ENCODE measurements at regions not wholly inside any gene's neighbourhood (a gene's known extent, or its start where the extent isn't known, plus 50 kb on each side); places are given as distances from the start of the nearest gene placed in this dataset.
"Not testable (repeated sequence)": the region's sequence is repeated elsewhere in the genome, so short reads cannot be mapped to it uniquely, and the experiment has no call there.

DNA sequence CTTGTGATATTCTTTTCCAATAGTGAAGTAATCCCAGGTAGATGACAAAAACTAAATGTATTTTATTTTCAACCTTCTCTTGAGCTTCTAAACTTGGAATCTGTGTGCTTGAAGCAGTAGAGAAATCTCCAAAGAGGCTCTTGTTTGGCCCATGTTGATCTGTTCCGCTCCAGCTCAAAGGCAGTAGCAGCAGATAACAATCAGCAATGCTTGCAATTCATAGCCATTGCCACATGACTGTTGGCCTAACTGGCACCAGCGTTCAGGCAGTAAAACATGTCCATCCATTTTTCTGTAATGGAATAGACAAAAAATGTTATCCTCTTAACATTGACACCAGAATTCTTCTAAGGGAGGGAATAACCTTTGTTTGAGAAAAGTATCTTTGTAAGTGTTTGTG, 270.7 kb upstream of the MSX2 start:
- DNase-seq = no peak

- no peak for DNase-seq
These were observed 269.9 kb upstream of the MSX2 start for GRCh38 chr5:174454464-174454863.

- no peak for DNase-seq
These were observed 269.5 kb upstream of the MSX2 start for GRCh38 chr5:174454890-174455289.

GRCh38 chr5:174455301-174455700, 269.1 kb upstream of the MSX2 start:
- DNase-seq = no peak

- no peak for DNase-seq
These were observed 267.2 kb upstream of the MSX2 start for GRCh38 chr5:174457141-174457678.

DNA sequence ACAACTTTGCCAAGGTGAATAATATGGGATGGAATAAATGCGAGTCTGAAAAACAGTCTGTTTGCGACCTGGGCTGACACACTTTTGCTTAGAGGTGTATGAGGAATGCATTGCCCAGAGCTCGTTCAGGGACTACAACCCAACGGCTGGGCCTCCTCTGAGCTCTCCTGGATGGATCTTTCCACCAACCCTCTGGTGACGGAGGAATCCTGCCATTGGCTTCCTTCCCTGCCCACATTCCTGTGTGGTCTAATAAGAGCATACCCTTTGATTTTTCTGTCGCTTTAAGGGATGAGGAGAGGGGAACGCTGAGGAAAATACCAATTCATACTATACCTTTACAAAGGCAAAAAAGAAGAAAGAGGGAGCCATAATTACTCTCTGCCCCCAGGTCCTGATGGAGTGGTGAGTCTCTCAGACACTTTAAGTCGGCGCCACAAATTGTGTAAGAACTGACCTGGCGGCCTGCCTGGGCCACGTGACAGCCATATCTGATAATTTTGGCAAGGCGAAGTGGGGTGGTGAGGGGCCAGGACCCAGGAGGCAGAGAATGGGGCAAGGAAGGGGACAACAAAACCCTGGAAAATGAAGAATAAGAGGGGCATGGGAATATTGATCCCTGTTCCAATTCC, 265.2 kb upstream of the MSX2 start:
- DNase-seq = no peak

DNA sequence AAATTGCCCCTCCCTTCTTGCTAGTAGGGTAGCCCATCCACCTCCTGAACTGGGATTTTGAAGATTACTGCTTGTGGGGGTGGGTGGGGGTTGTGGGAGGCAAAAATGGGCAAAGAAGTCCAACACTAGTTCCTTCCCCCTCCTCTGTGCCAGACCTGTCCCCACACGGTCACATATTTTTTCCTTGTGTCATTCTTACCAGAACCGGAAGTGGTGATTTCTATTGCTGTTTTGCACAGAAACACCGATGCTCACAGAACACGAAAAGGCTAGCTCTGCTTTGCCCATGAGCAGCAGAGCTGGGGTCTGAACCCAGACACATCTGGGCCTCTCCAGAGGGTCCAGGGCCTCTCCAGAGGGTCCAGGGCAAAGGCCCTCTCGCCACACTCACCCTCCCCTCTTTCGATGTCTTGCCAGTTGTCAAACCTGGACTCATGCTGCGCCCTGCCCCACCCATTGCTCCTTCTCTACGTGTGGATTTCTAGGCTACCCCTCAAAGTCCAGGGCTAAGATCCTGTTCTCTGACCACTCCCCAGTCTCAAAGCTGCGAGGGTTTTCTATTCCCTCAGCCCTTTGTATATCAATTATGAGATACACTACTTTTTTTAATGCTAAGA, 264.4 kb upstream of the MSX2 start:
- no peak for DNase-seq

DNA sequence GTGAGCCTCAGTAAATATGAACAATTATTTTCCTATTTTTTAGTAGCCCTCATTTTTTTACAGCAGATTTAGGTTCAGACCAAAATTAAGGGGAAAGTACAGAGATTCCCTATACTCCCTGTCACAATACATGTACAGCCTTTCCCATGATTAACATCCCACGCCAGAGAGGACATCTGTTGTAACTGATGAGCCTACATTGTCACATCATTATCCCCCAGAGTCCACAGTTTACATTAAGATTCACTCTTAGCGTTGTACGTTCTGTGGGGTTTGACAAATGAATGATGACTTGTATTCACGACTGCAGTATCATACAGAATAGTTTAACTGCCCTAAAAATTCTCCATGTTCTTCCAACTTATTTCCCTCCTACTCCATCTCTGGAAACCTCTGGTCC, 262.3 kb upstream of the MSX2 start:
- DNase-seq = no peak

DNA sequence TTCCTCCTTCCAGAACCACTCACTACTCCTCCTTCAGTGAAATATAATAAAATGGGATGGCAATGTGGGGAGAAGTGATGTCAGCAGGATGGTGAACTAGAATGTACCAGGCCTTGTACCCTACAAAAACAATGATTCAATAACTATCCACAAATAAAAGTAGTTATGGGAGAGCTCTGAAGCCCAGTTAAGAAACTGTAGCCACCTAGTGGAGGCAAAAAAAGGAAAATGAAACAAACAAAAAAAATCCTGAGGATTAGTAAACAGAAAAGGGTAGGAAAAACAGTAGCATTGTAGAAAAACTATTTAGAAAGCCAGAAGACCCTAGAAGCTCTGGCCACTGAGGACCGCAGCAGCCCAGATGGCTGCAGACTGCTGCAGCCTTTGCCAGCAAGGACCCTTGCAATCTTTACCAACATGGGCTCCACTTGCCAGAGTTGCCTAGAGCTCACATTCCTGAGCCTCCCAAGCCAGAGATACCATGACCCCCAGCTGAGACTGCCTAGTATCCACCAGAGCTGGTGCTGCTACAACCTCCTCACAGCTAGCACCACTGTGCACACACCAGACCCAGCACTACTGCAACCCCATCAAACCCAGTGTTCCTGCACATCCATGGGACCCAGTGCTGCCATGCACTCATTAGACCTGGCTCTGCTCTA, 259.7 kb upstream of the MSX2 start:
- DNase-seq = no peak

GRCh38 chr5:174471528-174471927, 252.9 kb upstream of the MSX2 start:
- not testable (repeated sequence) for DNase-seq

DNA sequence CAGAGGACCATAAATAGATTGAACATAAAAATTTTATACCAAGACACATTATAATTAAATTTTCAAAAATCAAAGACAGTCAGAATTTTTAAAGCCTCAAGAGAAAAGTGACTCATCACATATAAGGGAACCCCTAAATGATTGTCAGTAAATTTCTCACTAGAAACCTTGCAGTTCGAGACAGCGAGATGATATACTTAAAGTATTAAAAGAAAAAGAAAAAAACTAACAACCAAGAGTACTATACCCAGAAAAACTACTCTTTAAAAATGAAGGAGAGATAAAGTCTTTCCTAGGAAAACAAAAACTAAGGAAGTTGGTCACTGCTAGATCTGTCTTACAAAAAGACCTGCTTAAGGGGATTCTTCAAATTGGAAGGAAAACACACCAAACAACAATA, 251.4 kb upstream of the MSX2 start:
- DNase-seq = no peak

- DNase-seq = not testable (repeated sequence)
These were observed 248.4 kb upstream of the MSX2 start for GRCh38 chr5:174476001-174476400.

DNA sequence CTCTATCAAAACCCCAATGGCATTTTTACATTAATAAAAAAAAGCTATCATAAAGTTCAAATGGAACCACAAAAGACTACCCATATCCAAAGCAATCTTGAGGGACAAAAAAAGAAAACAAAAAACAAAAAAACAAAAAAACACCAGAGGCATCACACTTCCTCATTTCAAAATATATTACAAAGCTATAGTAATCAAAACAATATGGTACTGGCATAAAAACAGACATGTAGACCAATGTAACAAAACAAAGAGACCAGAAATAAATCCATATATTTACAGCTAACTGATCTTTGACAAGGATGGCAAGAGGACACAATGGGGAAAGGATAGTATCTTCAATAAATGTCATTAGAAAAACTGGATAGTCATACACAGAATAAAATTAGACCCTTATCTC, 245.1 kb upstream of the MSX2 start:
- DNase-seq = no peak

DNA sequence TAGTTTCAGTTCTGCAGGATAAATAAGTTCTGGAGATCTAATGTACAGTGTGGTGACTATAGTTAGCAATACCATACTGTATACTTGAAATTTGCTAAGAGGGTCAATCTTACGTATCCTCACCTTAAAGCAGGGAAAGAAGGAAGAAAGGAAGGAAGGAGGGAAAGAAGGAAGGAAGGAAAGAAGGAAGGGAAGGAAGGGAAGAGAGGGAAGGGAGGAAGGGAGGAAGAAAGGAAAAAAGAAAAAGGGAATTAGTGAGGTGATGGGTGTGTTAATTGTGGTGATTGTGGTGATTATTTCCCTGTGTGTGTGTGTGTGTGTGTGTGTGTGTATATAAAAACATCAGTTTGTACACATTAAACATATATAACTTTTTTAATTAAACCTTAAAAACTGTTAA, 242.6 kb upstream of the MSX2 start:
- DNase-seq = no peak

- peak; percentile 25 for DNase-seq
These were observed 241.8 kb upstream of the MSX2 start for GRCh38 chr5:174482607-174483024.

DNA sequence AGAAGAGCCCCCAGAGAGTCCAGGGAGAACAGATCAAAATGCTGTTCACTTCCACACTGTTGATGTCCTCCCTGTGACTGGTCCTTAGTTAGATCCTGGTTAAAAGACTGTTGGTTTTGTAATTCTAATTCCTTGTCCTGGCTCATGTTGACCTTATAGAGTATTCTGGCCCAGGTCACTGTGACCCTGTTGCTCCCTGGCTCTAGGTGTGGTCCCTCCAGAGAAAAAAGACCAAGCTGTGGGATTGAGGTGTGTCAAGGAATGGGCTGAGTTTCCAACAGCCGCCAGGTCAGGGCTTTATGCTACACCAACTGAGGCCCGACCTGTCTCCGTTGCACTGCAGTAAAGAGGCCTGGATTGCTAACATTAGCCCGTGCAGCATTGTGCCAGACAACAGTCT, 241.0 kb upstream of the MSX2 start:
- DNase-seq = no peak

- DNase-seq = no peak
These were observed 235.2 kb upstream of the MSX2 start for GRCh38 chr5:174489215-174489614.

- DNase-seq = no peak
These were observed 234.3 kb upstream of the MSX2 start for GRCh38 chr5:174489920-174490597.

- no peak for DNase-seq
These were observed 233.7 kb upstream of the MSX2 start for GRCh38 chr5:174490728-174491127.

- DNase-seq = no peak
These were observed 233.1 kb upstream of the MSX2 start for GRCh38 chr5:174491265-174491664.

DNA sequence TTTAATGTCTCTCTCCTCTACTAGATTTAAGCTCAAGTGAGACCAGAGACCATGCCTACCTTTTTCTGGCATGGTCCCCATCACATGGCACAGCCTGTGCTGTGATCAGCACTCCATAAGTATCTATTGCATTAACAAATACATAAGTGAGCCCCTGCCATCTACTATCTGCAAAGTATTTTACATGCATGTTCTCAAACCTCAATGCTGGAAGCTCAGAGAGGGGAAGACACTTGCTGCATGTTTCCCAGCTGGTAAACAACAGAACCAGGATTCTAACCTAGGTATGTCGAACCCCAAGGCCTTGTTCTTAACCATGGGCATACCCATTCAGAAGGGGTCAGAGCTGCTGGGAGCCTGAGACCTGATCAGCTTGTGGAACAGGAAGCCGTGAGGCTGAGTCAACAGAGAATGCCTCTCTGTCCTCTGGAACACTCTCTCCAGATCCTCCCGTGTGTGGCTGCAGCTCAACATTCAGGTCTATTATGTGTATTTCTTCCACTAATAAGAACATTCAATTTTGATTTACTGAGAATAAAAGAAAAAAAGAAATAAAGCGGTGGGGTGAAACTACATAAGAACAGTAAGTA, 232.5 kb upstream of the MSX2 start:
- no peak for DNase-seq

- DNase-seq = no peak
These were observed 230.9 kb upstream of the MSX2 start for GRCh38 chr5:174493530-174493929.

- not testable (repeated sequence) for DNase-seq
These were observed 226.4 kb upstream of the MSX2 start for GRCh38 chr5:174497939-174498338.
